Femur (tissue), 1 donor: ENCODE measurements at regions not wholly inside any gene's neighbourhood (a gene's known extent, or its start where the extent isn't known, plus 50 kb on each side); places are given as distances from the start of the nearest gene placed in this dataset.
"Not testable (repeated sequence)": the region's sequence is repeated elsewhere in the genome, so short reads cannot be mapped to it uniquely, and the experiment has no call there.

Experiments used
- DNase-seq: peaks from one replicate; pipeline ENCODE4 v3.0.0-alpha.2; 2017

DNA sequence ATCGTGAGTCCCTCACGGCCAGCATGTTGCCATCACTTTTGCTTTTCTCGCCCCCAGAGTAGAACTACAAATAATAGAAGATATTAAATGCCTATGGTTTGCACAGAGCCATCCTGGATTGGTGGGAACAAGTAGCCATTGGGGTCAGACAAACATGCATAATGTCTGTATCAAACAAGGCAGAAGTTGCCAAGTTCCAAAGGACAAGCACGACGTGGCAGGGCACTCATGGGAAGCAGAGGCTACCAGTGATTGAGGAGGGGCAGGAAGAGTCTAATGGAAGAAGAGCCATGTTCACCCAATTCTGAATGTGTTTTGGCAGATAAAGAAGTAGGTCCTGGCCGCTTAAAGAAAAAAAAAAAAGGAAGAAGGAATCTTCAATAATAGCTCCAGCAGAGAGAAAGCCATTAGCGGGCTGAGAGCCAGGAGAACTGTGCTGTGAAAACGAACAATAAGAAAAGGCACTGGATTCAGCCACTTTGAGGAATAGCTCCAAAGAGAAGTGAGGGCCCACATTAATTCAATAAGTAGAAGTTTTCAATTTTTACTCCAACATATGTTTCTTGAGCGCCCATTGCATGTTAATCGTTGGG, 153.7 kb upstream of the ADCY2 start:
- peak; percentile 44 for DNase-seq

DNA sequence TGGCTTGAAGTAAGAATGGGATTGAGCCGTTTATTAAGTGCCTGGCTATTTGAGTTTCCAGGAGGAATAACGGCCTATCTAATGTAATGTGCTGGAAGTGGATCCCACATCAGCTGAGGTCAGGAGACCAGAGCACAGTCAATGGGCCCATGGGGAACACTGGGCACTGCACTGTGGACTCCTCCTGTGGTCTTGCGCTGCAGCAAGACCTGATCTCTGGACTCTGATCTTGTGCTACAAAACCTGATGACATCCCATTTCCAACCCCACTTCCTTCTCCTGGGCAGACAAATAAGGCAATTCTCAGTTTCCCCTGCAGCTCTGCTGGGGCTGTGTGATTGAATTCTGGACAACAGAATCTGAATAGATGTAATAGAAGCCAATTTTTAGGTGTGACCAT, 151.7 kb upstream of the ADCY2 start:
- no peak for DNase-seq

DNA sequence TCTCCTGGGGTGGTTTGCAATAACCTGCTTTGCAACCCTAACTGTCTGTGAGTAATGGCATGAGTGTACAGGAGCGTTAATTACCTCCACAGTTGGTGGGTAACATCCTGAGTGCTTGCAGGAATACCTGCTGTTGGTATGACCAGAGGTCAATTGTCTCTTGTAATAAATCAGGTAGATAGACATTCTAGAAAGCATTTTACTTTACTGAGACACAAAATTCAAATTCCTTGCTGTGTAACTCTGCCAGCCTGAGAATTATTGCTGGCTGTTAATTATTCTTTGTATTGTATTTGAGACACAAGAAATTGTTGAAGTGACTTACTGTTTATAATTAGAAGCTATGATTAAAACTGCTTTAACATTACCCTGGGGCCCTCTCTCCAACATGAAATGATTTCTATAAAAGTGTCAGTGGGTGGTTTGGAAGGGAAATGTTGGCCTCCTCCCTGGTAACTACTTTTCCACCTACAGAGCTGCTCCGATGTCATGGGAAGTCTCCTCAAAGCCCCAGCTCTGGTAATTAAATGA, 150.8 kb upstream of the ADCY2 start:
- DNase-seq, result no peak

DNA sequence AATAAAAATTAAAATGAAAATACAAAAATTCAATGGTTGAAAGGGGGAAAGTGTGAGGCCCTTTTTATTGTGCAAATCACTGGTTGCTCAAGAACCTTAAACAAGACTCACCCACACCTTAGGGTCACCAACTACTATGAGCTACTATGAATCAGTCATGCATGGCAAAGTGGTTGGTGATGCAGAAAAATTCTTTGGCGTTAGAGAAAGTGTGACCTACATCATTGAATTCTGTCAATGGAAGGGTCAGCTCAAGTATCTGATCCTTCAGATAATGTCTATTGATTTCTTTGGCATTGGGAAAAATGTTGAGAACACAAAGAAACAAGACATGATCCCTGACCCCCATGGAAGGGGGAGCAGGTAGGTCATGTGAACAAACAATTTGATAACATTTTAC, 149.7 kb upstream of the ADCY2 start:
- no peak for DNase-seq

DNA sequence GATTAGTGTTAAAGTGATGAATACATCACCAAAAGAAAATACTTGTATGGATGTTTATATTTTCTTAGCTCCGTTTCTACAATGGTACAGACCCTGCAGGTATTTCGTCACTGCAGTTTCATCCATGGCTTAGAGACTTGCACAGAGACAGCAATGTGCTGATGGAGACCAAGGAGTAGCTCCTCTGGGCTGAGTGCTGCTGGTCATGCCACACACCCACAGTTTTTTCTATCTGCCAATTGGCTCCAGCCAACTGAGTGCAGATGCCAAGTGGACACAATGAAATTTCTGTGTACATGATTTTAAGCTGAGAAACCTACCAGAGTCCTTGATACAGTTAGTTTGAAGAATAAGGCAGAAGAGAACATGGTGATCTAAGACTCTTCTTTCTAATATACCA, 145.9 kb upstream of the ADCY2 start:
- DNase-seq, result no peak

DNA sequence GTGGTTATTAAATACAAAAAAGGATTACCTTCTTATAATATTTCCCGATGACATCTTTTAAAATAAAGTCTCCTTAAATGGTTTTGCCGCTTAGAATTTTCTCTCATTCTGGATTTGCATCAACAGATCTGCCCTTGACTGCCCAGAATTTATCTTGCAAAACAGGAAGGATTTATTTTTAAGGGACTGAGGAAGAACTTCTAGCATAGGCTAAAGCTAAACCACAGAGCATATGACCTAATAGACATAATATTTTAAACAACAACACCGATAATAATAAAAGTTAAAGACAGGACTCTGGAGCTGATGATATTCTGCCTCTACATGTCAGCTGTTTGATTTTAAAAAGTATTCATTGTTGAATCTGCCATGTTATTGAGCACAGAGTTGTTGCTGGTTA, 145.3 kb upstream of the ADCY2 start:
- DNase-seq, result no peak

DNA sequence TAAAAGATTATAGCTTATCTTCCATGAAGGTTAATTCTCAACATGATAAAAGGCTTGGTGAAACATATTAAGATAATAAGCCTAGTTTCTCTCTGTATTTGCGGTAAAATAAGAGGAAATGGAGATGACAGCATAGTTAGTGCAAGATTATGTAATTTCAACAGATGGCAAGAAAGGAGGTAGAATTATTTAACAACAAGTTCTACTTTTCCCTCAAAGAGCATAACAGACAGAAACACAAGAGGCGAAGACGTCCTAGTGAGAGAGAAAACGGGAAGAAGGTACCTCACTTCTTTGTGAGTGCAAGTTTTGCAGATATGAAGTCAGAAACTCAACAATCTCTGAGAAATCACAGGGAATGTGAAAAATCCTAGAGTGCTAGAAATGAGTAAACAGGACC, 144.8 kb upstream of the ADCY2 start:
- DNase-seq, result no peak

DNA sequence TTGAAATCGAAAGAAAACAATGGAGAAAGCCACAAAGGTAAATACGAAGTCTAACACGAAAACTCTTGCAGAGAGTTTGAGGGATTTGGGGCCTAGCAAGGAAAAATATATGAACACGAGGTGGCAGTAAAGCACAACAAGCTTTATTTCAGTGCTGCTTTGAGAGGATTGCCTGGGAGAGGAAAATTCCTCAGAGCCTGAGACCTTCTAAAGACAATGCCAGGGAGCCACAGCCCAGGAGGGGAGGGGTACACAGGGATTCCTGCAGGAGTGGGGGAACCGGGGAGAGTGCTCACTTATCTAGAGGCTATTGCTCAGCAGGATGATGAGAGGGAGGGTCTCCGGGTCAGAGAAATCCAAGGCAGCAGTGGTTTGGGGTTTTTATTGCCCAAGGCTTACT, 134.9 kb upstream of the ADCY2 start:
- no peak for DNase-seq

DNA sequence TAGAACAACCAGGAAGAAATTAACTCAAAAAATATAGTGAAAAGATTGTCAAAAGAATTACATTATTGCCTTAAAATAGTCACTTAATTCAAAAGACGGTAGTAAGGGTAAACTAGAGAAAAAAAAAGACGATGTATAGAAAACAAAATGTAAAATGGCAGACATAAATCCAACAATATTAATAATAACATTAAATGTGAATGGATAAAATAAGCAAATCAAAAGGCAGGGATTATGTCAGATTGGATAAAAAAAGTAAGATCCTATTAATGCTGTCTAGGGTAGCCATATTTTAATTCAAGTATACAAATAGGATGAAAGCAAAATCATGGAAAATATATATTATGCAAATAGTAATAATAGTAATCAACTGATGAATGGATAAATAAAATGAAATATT, 134.0 kb upstream of the ADCY2 start:
- DNase-seq, result no peak

DNA sequence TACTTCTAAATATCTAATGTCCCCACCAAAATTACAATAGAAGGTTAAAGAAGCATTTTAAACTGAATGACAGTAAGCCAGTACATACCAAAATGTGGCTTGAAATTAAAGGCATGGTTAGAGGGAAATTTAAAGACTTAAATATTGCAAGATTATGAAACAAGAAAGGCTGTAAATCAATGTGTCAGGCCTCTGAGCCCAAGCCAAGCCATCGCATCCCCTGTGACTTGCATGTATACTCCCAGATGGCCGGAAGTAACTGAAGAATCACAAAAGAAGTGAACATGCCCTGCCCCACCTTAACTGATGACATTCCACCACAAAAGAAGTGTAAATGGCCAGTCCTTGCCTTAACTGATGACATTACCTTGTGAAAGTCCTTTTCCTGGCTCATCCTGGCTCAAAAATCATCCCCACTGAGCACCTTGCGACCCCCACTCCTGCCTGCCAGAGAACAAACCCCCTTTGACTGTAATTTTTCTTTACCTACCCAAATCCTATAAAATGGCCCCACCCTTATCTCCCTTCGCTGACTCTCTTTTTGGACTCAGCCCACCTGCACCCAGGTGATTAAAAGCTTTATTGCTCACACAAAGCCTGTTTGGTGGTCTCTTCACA, 132.4 kb upstream of the ADCY2 start:
- not testable (repeated sequence) for DNase-seq

DNA sequence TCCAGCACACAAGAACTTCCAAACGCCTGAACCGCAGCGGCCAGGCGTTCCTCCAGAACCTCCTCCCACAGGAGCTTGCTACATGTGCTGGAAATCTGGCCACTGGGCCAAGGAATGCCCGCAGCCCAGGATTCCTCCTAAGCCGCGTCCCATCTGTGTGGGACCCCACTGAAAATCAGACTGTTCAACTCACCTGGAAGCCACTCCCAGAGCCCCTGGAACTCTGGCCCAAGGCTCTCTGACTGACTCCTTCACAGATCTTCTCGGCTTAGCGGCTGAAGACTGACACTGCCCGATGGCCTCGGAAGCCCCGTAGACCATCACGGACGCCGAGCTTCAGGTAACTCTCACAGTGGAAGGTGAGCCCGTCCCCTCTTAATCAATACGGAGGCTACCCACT, 130.2 kb upstream of the ADCY2 start:
- not testable (repeated sequence) for DNase-seq

DNA sequence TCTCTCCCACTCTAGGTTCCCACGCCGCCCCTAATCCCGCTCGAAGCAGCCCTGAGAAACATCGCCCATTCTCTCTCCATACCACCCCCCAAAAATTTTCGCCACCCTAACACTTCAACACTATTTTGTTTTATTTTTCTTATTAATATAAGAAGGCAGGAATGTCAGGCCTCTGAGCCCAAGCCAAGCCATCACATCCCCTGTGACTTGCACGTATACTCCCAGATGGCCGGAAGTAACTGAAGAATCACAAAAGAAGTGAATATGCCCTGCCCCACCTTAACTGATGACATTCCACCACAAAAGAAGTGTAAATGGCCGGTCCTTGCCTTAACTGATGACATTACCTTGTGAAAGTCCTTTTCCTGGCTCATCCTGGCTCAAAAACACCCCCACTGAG, 127.2 kb upstream of the ADCY2 start:
- not testable (repeated sequence) for DNase-seq

DNA sequence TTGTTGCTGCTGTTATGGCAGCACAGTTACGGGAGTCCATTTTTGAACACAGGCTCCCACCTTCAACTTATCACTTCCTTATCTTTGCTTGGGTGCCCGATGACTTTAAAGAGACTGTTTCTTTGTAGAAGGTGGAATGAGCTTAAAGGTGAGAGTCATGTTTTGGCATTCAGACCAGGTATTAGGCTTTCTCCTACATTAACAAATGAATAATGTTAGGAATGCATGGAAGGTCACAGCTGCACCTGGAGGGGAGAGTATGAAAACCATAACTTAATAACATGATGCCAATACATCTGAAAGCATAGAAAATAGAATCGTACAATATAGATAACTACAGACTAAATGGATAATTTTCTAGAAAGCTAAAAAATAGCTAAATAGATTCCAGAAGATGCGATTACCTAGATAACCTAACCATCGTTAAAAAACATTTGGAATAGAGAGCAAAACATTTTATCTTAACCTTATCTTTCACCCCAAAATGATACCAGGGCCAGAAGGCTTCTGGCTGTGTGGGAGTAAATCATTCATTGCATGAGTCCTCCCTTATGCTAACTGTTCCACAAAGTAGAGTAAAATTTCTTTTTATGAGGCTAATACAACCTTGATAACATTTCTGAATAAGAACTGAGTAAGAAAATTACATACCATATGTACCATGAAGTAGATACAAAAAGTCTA, 126.2 kb upstream of the ADCY2 start:
- DNase-seq, result no peak

DNA sequence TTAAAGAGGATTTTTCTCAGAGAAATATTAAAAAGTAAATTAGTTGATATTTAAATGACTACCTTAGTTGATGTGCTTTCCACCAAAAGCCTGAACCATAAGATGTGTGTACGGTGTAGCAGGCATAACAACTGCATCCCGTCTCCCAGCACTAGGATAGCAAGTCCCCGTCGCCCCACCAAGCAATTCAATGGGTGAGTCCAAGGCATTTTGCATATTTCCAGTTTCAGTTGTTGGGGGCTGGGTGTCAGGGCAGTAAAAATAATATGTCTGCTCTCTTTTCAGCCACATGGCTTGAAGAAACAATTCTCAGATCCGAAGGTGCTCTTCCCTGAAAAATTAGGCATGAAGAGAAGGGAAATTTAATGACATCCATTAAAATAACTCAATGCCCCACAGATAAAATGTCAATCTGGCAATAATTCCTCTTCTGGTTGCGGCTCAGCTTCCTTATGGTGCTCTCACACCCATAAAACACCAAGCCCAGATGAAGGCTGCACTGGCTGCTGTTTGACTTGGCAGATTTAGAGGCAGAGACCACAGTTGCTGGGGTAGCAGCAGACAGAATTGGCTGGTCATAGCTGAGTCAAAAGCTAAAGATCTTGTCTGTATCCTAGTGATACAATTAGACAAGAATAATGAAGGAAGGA, 124.4 kb upstream of the ADCY2 start:
- DNase-seq, result no peak

DNA sequence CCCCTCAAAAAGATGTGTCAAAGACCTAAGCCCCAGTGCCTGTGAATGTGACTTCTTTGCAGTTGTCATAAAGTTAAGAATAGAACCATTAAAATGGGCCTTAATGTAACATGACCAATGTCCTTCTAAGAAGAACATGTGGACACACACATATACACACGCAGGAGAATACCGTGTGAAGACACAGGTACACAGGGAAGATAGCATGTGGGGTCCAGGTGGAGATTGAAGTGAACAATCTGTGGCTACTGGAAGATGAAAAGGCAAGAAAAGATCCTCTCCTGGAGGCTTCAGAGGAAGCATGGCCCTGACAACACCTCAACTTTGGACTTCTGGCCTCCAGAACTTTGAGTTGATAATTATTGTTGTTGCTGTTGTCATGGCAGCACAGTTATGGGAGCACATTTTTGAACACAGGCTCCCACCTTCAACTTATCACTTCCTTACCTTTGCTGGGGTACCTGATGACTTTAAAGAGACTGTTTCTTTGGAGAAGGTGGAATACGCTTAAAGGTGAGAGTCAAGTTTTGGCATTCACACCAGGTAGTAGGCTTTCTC, 123.5 kb upstream of the ADCY2 start:
- DNase-seq, result no peak

DNA sequence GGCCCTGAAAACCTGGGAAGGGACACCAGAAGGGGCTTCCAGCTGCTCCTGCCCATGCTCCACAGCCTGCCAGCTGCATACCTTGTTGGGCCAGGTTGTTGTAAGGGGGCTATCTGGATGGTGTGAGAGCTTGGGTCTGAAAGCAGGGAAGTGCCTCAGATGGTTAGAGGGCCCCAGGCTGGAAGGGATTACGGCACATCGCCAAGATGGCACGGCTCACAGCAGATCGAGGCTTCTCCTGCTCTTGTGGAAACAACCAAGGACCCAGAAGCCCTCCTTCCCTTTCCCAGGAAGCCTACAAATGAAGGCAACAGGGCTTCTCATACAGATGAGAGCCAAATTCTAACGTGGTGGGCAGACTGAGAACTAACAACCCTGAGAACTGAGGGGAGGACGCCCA, 121.7 kb upstream of the ADCY2 start:
- DNase-seq, result no peak

DNA sequence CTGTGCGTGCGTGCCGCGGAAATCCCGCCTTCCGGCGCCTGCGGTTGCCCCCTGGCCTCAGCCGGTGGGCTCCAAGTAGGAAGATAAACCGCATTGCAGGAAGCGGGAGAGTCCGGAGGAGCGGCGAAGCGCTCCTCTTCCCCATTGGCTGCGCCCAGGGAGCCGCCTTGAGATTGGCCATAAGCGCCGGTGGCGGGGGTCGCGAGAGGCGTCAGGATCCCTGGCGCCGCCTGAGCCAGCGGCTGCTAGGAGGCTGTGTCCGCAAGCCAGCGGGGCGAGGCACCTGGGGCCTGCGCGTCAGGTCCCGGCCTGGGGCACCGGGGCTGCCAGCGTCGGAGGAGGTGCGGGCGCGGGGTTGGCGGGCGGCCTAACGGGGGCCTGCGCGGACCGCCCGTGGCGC, 106.3 kb upstream of the ADCY2 start:
- DNase-seq, result not testable (repeated sequence)

DNA sequence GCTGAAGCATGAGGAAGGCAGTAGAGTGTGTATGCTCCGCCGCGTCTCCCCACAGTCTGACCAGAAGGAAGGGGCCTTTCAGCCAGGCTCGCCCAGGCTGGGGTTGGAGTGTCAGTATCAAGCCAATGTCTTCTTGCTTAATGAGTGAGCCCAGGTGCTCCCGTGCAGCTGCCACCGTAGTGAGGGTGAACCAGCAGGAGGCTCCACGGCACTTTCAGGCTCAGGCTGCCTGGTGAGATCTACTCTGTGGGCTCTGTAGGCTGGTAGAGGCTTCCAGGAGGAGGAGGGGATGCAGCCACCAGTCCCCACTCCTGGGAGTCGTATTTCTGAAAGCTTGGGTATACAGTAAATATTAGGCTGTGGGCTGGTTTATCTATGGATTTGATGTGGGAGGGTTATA, 98.1 kb upstream of the ADCY2 start:
- not testable (repeated sequence) for DNase-seq

DNA sequence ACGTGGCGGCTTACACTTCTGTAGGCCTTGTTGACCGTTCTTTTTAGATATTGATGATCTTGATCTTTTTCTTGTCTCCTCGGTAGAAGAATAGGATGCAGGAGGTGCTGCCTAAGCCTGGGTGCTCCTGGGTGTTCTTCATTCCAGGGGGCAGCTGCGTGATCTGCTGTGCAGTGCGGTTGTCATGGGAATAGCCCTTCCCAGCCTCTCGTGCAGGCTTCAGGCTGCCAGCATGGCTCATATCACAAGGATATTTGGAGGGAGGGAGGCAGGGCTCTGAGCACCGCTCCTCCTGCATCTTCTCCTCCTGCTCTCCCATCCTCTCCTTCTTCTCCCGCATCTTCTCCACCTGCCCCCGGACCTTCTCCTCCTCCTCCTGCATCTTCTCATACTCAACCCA, 96.2 kb upstream of the ADCY2 start:
- DNase-seq, result not testable (repeated sequence)

DNA sequence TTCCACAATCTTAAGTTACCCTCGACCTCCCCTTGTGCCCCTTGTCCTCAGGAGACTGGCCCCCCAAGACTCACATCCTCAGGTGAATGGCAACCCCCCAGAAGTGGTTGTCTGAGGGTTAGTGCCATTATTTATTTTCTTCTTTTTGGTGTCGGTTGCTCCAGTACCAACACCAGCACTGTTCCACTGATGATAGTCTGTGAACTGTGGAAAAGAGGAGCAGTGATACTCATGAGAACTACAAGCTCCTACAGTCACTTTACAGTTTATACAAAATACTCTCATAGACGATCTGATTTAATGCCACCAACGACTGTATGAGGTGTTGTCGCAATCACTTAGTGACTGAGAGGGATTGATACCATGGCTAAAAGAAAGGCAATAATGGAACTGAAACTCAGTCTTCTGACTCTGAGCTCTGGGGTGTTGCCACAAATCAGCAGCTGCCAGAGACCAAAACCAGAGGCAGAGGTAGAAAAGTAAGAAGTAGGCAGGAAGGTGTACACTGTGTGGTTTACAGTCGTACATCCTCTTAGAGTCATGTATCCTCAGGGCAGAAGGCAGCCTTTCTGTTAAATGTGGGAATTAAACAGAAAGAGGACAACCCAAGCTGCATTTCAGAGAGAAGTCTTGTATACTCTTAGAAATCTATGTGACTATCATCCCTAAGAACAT, 90.8 kb upstream of the ADCY2 start:
- not testable (repeated sequence) for DNase-seq

DNA sequence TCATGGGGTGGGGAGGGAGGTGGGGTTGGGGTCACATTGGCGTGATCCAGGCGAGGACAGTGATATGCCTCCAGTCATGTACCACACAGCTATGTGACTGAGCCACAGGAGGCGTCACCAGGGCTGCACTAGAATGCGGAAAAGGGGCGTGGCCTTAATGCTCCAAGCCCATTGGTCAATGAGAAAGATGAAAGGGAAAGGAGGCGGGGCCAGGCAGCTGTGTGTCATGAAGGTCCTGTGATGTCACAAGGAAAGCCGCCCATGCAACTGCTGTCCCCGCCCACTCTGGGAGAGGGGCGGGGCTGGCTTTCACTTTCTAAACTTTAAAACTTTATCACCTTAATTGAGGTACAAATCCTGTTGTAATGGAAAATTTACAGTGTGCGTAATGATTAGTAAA, 89.4 kb upstream of the ADCY2 start:
- not testable (repeated sequence) for DNase-seq

DNA sequence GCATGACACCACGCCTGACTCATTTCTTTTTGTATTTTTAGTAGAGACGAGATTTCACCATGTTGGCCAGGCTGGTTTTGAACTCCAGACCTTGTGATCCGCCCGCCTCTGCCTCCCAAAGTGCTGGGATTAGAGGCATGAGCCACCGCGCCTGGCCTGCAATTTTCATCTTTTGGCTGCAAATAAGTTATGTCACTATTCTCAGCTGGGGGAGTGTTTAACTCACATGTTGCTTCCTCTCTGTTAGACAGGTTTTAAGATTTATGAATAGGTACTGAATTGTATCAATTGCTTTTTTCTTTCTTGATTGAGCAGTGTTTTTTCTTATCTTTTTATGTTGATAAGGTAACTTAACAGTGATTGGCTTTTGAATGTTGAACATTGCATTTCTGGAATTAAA, 88.2 kb upstream of the ADCY2 start:
- DNase-seq, result not testable (repeated sequence)

DNA sequence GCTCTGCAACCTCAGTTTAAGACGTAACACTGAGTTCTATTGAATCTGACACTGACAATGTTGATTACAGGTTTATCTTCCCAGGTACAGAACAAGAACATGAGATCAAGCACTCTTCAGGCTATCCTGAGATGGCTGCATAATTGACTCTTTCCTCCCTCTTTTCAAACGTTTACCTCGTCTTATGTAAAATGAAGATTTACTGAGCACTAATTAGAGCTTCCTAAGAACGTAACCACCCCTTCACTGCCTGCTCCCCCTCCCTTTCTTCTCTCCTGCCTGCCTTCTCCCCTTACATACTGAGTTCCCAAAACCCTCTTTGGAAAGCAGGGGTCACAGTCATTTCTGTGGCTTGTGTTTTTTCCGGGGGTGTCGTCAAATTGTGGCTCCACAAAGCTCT, 86.2 kb upstream of the ADCY2 start:
- DNase-seq, result not testable (repeated sequence)
